ENCODE measurements at regions not wholly inside any gene's neighbourhood (a gene's known extent, or its start where the extent isn't known, plus 50 kb on each side); places are given as distances from the start of the nearest gene placed in this dataset.

GRCh38 chr4:60709061-60709460 lies 491.1 kb upstream of the ADGRL3 start:
- no peaks in the 10 kb centered on the region for H3K36me3 ChIP-seq (ENCODE audit: insufficient read depth, low read length)
- no peak overlapping the region for H3K4me3 ChIP-seq (ENCODE audit: insufficient read depth, low read length)
- H3K9me3 ChIP-seq (ENCODE audit: low read depth, low read length): no peaks in the 10 kb centered on the region
- no peak overlapping the region for H3K4me2 ChIP-seq (ENCODE audit: insufficient read depth, low read length)
- no peak overlapping the region for H2AFZ ChIP-seq (ENCODE audit: low read length)
- H3K4me1 ChIP-seq (ENCODE audit: insufficient read depth, low read length): no peaks in the 10 kb centered on the region
- H3K27ac ChIP-seq (ENCODE audit: low read depth, low read length): no peak overlapping the region
- TF ChIP-seq CTCF (IDR thresholded peaks at IDR 0.05; ENCODE audit: extremely low read depth, low read depth, low read length): no peak
- DNase-seq (ENCODE audit: insufficient read length, low spot score, missing footprints): no peak
- H3K79me2 ChIP-seq (ENCODE audit: insufficient read depth, low read length): no peaks in the 10 kb centered on the region
- no peaks in the 10 kb centered on the region for H3K27me3 ChIP-seq (ENCODE audit: insufficient read depth, low read length)
- H4K20me1 ChIP-seq (ENCODE audit: insufficient read depth, low read length): no peaks in the 10 kb centered on the region

- H3K27me3 ChIP-seq (ENCODE audit: insufficient read depth, low read length): no peaks in the 10 kb centered on the region
- no peak for TF ChIP-seq CTCF (IDR thresholded peaks at IDR 0.05; ENCODE audit: extremely low read depth, low read depth, low read length)
These were observed 481.3 kb upstream of the ADGRL3 start for GRCh38 chr4:60718874-60719273.

GRCh38 chr4:60721685-60722084 lies 478.4 kb upstream of the ADGRL3 start:
- Histone ChIP-seq H3K9me3 (ENCODE audit: low read depth, low read length) (no peaks in the 10 kb centered on the region), H3K4me2 (ENCODE audit: insufficient read depth, low read length) (no peak overlapping the region), H2AFZ (ENCODE audit: low read length) (peak overlapping the region; percentile 60), H3K36me3 (ENCODE audit: insufficient read depth, low read length) (no peaks in the 10 kb centered on the region), H3K79me2 (ENCODE audit: insufficient read depth, low read length) (no peaks in the 10 kb centered on the region), H4K20me1 (ENCODE audit: insufficient read depth, low read length) (no peaks in the 10 kb centered on the region), H3K4me3 (ENCODE audit: insufficient read depth, low read length) (no peak overlapping the region), H3K4me1 (ENCODE audit: insufficient read depth, low read length) (peaks cover 17% of the 10 kb centered on the region), H3K27me3 (ENCODE audit: insufficient read depth, low read length) (no peaks in the 10 kb centered on the region), H3K27ac (ENCODE audit: low read depth, low read length) (no peak overlapping the region)
- TF ChIP-seq CTCF (IDR thresholded peaks at IDR 0.05; ENCODE audit: extremely low read depth, low read depth, low read length): no peak
- no peak for DNase-seq (ENCODE audit: insufficient read length, low spot score, missing footprints)

More at GRCh38 chr4:60718874-60719273, 481.3 kb upstream of the ADGRL3 start:
- Histone ChIP-seq H3K4me1 (ENCODE audit: insufficient read depth, low read length) (peaks cover 4% of the 10 kb centered on the region), H3K36me3 (ENCODE audit: insufficient read depth, low read length) (no peaks in the 10 kb centered on the region), H3K27ac (ENCODE audit: low read depth, low read length) (no peak overlapping the region), H3K79me2 (ENCODE audit: insufficient read depth, low read length) (no peaks in the 10 kb centered on the region), H4K20me1 (ENCODE audit: insufficient read depth, low read length) (no peaks in the 10 kb centered on the region), H2AFZ (ENCODE audit: low read length) (no peak overlapping the region), H3K4me3 (ENCODE audit: insufficient read depth, low read length) (no peak overlapping the region), H3K9me3 (ENCODE audit: low read depth, low read length) (no peaks in the 10 kb centered on the region), H3K4me2 (ENCODE audit: insufficient read depth, low read length) (no peak overlapping the region)
- DNase-seq (ENCODE audit: insufficient read length, low spot score, missing footprints): peak; percentile 18

- no peak for TF ChIP-seq CTCF (IDR thresholded peaks at IDR 0.05; ENCODE audit: extremely low read depth, low read depth, low read length)
- peak overlapping the region; percentile 59 for H3K27ac ChIP-seq (ENCODE audit: low read depth, low read length)
- no peaks in the 10 kb centered on the region for H3K36me3 ChIP-seq (ENCODE audit: insufficient read depth, low read length)
- H3K4me3 ChIP-seq (ENCODE audit: insufficient read depth, low read length): no peak overlapping the region
- H3K4me2 ChIP-seq (ENCODE audit: insufficient read depth, low read length): no peak overlapping the region
- no peaks in the 10 kb centered on the region for H3K9me3 ChIP-seq (ENCODE audit: low read depth, low read length)
- H4K20me1 ChIP-seq (ENCODE audit: insufficient read depth, low read length): no peaks in the 10 kb centered on the region
- DNase-seq (ENCODE audit: insufficient read length, low spot score, missing footprints): no peak
- H2AFZ ChIP-seq (ENCODE audit: low read length): no peak overlapping the region
- no peaks in the 10 kb centered on the region for H3K27me3 ChIP-seq (ENCODE audit: insufficient read depth, low read length)
- no peaks in the 10 kb centered on the region for H3K79me2 ChIP-seq (ENCODE audit: insufficient read depth, low read length)
- peaks cover 17% of the 10 kb centered on the region for H3K4me1 ChIP-seq (ENCODE audit: insufficient read depth, low read length)
These were observed 476.3 kb upstream of the ADGRL3 start for GRCh38 chr4:60723796-60724195.

All from osteoblast (primary cell).